RWPE2 (cell line): ENCODE measurements at regions not wholly inside any gene's neighbourhood (a gene's known extent, or its start where the extent isn't known, plus 50 kb on each side); places are given as distances from the start of the nearest gene placed in this dataset.

ENCODE experiments used
- ATAC-seq: fragments of 200-7000 bp; cut with Tn5 transposase; 3 replicates; pipeline ENCODE4 v1.9.1; 2021; ENCODE audit warnings: low read depth
- DNase-seq: peaks from one replicate; pipeline ENCODE4 v3.0.0-alpha.2; 2020; ENCODE audit warnings: low spot score
- H3K27ac ChIP-seq: fragments of 450-650 bp; 2 replicates; pipeline ENCODE4 v1.5.1; 2017; ENCODE audit warnings: mild to moderate bottlenecking; ENCODE audit not compliant: poor library complexity, severe bottlenecking
- H3K27me3 ChIP-seq: fragments of 250-450 bp; sonication (Bioruptor Pico); 2 replicates; pipeline ENCODE4 v1.5.1; 2021; ENCODE audit warnings: mild to moderate bottlenecking, moderate library complexity; ENCODE audit not compliant: insufficient read depth, poor library complexity, severe bottlenecking
- H3K36me3 ChIP-seq: fragments of 250-450 bp; sonication (Bioruptor Pico); 2 replicates; pipeline ENCODE4 v1.5.1; 2020; ENCODE audit warnings: low read depth, mild to moderate bottlenecking, moderate library complexity
- H3K4me1 ChIP-seq: fragments of 250-450 bp; sonication (Bioruptor Pico); 2 replicates; pipeline ENCODE4 v1.5.1; 2021; ENCODE audit warnings: mild to moderate bottlenecking, moderate library complexity; ENCODE audit not compliant: insufficient read depth, poor library complexity, severe bottlenecking
- H3K4me3 ChIP-seq: fragments of 250-450 bp; sonication (Bioruptor Pico); 2 replicates; pipeline ENCODE4 v1.5.1; 2021; ENCODE audit warnings: mild to moderate bottlenecking, moderate library complexity; ENCODE audit not compliant: severe bottlenecking
- H3K9me3 ChIP-seq: fragments of 250-450 bp; sonication (Bioruptor Pico); 2 replicates; pipeline ENCODE4 v1.5.1; 2021; ENCODE audit warnings: mild to moderate bottlenecking, moderate library complexity; ENCODE audit not compliant: severe bottlenecking
- TF ChIP-seq, protein P1 (sequence below): fragments of 450-650 bp; IDR thresholded peaks from one replicate; pipeline ENCODE4 v1.5.1; 2017; ENCODE audit warnings: mild to moderate bottlenecking, moderate library complexity; ENCODE audit not compliant: poor library complexity, severe bottlenecking

DNA sequence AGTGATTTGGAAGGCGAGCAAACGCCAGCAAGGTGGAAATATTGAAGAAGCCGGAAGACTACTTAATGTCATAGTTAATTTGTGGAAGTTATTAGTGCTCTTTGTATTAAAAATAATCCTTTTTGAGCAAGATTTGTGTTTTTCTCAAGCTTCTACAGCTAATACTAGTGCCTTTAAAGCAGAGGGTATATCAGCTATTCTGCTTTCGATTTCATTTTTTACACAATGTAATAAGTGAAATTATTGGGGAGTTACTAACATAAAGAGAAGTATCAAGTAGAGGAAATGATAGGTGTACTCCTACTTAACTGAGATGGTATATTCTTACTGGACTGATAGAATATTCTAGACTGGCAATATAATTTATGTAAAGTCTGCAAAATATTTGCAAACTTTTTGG, 392.4 kb upstream of the DCN start:
- no peak for DNase-seq
- Histone ChIP-seq H3K27ac (no peak overlapping the region), H3K4me1 (peaks cover 16% of the 10 kb centered on the region), H3K27me3 (no peaks in the 10 kb centered on the region), H3K36me3 (no peaks in the 10 kb centered on the region), H3K4me3 (no peak overlapping the region), H3K9me3 (no peaks in the 10 kb centered on the region)
- TF ChIP-seq, protein P1, sequence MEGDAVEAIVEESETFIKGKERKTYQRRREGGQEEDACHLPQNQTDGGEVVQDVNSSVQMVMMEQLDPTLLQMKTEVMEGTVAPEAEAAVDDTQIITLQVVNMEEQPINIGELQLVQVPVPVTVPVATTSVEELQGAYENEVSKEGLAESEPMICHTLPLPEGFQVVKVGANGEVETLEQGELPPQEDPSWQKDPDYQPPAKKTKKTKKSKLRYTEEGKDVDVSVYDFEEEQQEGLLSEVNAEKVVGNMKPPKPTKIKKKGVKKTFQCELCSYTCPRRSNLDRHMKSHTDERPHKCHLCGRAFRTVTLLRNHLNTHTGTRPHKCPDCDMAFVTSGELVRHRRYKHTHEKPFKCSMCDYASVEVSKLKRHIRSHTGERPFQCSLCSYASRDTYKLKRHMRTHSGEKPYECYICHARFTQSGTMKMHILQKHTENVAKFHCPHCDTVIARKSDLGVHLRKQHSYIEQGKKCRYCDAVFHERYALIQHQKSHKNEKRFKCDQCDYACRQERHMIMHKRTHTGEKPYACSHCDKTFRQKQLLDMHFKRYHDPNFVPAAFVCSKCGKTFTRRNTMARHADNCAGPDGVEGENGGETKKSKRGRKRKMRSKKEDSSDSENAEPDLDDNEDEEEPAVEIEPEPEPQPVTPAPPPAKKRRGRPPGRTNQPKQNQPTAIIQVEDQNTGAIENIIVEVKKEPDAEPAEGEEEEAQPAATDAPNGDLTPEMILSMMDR: no peak
- ATAC-seq: no peak

DNA sequence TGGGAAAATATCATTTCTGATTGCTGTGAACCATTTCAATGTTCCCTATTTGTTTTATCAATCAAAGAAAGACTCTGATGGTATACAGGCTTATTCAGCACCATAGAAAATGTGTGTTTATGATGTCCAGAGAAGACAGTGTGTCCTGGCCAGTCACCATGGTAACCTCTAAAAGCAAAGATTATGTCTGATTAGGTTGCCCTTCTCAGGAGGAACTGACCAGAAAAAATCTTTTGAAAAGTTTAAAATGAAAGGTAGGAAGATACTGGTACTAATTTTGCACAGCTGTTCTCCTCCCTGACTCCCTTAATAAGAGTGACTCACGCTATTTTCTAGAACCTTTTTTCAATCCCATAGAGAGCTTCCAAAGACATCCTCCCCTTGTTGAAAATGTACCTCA, 391.8 kb upstream of the DCN start:
- Histone ChIP-seq H3K27ac (no peak overlapping the region), H3K27me3 (no peaks in the 10 kb centered on the region), H3K4me3 (no peak overlapping the region), H3K4me1 (peaks cover 16% of the 10 kb centered on the region), H3K9me3 (no peaks in the 10 kb centered on the region), H3K36me3 (no peaks in the 10 kb centered on the region)
- ATAC-seq: no peak
- DNase-seq: no peak
- TF ChIP-seq, protein P1: no peak

DNA sequence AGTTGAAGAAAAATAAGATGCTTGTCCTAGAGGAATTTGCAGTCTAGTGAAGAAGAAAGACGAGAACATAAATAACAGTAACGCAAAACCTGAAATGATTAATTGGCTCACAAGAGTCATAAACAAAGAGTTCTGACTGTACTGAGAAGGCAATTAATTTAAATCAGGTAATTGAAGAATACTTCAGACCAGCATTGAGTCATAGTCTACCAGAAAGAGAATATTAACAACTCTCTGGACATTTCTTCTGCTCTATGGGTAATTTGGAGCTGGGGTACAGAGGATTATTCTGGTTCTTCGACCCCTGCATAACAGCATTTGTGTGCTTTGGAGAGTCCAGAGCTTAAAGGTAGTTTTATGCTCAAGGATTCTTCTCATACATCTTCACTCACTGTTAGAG, 390.3 kb upstream of the DCN start:
- Histone ChIP-seq H3K4me1 (peaks cover 9% of the 10 kb centered on the region), H3K4me3 (no peak overlapping the region), H3K36me3 (no peaks in the 10 kb centered on the region), H3K9me3 (no peaks in the 10 kb centered on the region), H3K27ac (no peak overlapping the region), H3K27me3 (no peaks in the 10 kb centered on the region)
- TF ChIP-seq, protein P1: no peak
- ATAC-seq (no peak), DNase-seq (no peak)

DNA sequence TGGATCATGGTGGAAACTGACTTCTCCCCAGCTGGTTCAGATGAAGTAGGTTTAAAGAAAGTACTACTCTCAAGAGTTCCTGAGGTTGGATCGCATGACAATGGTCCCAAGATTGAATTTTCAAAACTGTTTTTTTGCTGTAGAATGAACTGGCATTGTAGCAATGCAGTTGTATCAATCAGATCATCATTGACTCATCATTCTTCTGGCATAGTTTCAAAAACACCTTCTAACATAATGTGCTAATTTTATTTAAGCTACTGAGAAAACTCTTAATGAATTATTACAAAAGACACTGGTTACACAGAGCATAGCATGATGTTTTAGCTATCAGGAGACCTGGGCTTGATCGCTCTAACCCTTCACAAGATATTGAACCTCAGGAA, 384.5 kb upstream of the DCN start:
- Histone ChIP-seq H3K4me3 (no peak overlapping the region), H3K27ac (no peak overlapping the region), H3K27me3 (no peaks in the 10 kb centered on the region), H3K9me3 (no peaks in the 10 kb centered on the region), H3K4me1 (no peaks in the 10 kb centered on the region), H3K36me3 (no peaks in the 10 kb centered on the region)
- ATAC-seq (no peak), DNase-seq (no peak)
- TF ChIP-seq, protein P1: no peak

DNA sequence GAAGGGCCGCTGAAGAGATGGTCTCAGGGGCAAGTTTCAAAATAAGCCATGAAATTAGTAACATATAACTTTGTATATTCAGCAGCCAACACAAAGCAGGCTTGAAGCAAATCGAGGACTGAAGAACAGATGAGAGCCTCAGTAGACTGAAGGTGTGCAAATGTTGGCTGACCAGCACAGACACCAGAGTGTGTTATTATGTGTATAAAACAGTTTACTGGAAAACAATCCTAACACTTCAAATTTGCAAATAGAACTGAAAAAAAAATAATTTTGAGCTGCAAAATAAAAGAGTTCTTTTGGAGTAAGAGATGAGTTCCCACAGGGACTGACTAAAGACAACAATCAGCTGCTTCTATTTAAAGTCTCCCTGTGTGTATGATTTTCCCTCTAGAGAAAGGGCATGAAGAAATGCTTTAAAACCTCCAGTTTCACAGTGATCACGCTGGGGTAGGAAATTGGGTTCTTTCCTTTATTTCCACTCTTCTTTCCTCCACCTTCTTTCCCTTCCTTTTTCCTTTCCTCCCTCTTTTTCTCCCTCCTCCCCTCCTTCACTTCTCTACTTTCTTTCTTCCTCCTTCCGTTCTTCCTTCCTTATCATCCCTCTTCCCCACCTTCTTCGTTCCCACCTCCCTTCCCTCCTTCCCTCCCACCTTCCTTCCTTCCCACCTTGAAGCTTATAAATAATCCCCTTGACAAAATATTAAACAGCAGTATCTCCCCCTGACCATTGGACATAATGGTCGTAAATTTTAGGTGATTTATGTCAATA, 383.9 kb upstream of the DCN start:
- no peak for ATAC-seq
- no peaks in the 10 kb centered on the region for H3K36me3 ChIP-seq
- no peak for DNase-seq
- H3K27ac ChIP-seq: no peak overlapping the region
- H3K4me1 ChIP-seq: no peaks in the 10 kb centered on the region
- TF ChIP-seq, protein P1: no peak
- H3K4me3 ChIP-seq: no peak overlapping the region
- no peaks in the 10 kb centered on the region for H3K27me3 ChIP-seq
- H3K9me3 ChIP-seq: no peaks in the 10 kb centered on the region
